LNCAP (cell line): ENCODE measurements at regions not wholly inside any gene's neighbourhood (a gene's known extent, or its start where the extent isn't known, plus 50 kb on each side); places are given as distances from the start of the nearest gene placed in this dataset.

Experiments
- TF ChIP-seq, protein P1 (sequence below): fragments of 450-650 bp; IDR thresholded peaks from 2 replicates; pipeline ENCODE4 v1.5.1; 2017; ENCODE audit warnings: mild to moderate bottlenecking

DNA sequence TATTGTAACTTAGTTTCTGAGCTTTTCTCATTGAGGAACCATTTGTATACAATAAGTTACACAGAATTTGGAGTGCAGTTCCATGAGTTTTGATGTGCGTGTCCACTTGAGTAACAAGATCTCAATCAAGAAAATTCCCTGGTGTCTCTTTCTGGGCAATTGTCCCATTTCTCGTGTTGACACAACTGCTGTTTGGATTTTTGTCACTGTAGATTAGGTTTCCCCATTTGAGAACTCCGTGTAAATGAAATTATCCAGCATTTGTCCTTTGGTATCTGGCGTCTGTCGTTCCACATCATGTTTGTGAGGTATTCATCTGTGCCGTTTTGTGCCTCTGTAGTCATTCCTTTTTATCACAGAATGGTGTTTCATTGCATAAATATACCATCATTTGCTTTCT lies 547.0 kb downstream of the TBC1D22A start:
- TF ChIP-seq, protein P1, sequence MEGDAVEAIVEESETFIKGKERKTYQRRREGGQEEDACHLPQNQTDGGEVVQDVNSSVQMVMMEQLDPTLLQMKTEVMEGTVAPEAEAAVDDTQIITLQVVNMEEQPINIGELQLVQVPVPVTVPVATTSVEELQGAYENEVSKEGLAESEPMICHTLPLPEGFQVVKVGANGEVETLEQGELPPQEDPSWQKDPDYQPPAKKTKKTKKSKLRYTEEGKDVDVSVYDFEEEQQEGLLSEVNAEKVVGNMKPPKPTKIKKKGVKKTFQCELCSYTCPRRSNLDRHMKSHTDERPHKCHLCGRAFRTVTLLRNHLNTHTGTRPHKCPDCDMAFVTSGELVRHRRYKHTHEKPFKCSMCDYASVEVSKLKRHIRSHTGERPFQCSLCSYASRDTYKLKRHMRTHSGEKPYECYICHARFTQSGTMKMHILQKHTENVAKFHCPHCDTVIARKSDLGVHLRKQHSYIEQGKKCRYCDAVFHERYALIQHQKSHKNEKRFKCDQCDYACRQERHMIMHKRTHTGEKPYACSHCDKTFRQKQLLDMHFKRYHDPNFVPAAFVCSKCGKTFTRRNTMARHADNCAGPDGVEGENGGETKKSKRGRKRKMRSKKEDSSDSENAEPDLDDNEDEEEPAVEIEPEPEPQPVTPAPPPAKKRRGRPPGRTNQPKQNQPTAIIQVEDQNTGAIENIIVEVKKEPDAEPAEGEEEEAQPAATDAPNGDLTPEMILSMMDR, result no peak

DNA sequence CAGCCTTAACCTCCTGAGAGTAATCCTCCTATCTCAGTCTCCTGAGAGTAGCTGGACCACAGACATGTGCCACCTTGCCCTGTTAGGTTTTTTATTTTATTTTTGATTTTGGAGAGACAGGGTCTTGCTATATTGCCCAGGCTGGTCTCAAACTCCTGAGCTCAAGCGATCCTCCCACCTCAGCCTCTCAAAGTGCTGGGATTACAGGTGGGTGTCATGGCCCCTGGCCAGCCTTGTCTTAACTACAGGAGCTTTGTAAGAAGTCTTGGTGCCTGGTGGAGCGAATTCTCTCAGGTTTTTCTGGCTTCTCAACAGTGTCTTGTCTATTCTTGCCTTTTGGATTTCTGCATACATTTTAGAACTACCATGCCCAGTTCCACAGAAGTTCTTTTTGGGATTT lies 546.4 kb downstream of the TBC1D22A start:
- TF ChIP-seq, protein P1, result no peak

DNA sequence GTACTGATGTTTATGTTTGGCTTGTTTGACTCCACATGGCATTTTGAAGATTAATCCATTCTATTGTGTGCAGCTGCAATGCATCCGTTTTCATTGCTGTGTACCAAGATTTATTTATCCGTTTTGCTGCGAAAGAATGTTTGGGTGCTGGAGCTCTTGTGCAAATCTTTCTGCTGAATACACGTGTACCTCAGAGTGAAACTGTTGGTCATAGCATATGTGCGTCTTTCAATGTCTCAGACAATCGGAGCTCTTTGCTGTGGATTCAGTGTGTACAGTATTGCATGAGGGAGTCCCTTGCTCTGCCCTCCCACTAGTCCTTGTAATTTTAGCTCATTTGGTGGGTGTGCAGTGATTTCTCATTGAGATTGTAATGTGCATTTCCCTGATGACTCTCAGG lies 545.4 kb downstream of the TBC1D22A start:
- TF ChIP-seq, protein P1, result no peak

DNA sequence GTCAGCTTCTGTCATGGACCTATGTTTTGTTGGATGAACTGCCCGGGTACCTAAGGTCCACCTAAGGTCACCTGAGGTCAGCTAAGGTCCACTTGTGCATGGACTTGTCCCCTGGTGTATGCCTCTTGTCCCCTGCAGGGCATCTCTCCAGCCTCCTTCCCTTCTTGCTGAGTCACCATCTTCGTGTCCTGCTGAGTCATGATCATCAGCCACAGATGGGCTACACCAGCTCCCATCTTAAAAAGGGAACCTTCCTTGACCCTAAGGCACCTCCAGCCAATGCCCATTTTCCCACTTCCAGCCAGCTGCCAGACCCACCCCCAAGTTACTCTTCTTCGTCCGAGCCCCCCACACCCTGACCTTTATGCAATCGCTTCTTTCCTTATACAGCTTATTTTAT lies 544.9 kb downstream of the TBC1D22A start:
- TF ChIP-seq, protein P1, result no peak

DNA sequence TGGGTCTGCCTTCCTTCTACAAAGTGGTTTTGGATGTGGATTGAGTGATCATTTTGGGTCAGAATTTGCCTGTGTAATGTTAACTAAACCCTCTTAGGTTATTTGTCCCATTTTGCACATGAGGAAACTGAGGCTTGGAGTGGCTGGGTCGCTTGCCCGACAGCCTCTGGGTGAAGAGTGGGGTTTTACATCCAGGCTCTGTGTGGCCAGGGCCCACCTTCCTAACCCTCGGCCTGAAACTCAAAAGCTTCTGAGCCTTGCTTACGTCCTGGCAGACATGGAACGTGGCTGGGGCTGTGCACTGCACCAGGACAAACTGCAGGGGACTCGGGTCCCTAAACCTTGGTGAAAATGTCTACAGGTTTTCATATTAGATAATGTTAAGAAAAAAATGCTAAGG lies 542.4 kb downstream of the TBC1D22A start:
- TF ChIP-seq, protein P1, result no peak

DNA sequence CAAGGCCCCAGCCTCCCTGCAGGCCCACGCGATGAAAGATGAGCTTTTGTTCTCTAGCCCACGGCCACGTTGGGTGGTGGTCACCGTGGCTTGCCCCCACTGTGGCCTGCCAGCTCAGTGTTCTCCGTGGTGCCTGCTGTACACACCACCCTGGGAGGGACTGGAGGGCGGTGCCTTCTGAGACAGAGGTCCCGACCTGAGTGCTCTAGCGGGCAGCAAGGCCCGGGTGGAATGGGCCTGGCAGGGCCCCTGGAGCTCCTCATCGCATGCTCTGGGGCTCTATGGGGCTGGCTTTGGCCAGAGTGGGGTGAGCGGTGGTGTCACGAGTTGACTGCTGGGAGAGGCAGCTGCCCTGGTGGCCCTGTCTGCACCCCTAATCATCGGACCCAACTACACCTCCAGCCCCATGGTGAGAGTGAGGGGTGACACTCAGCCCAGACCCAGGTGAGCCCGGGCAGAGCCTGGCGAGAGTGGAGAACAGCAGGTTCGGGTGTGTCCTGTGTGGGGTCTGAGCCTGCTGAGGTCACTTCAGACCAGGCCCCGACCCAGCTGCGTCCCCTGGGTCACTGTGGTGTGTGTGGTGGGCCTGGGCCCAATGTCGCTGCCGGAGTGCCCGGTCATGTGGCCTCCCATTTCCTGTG lies 541.9 kb downstream of the TBC1D22A start:
- TF ChIP-seq, protein P1, result no peak

DNA sequence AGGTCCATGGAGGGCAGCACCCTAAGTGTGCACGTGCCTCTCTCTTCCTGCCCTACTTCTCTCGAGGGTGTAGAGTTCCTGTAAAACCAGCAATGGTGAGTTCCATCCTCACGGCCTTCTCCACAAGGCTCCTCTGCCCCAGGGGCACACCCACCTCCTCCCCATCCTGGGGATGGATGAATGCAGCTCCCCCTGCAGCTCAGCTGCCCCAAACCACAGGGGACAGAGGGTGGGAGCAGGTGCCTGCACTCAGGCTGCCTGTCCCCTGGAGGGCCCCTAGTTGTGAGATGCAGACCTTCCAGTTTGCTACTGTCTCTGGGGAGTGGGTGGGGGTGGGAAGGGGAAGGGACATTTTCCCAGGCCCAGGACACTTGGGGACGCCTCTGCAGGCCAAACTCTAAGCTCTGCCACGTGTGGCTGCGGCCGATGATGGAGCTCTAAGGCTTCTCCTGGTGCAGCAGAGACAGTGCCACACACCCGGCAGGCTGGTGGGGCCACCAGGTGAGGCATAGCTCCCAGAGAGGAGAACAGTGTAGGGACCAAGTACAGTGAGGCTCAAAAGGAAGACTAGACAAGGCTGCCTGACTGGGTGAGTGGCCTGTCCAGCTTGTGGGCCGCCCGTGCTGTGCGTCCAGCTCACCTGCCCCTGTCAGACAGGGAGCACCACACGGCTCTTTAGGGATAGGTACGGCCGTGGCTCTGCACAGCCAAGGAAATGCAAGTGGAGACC lies 540.9 kb downstream of the TBC1D22A start:
- TF ChIP-seq, protein P1, result no peak
